Panc1 (cell line): ENCODE measurements at regions not wholly inside any gene's neighbourhood (a gene's known extent, or its start where the extent isn't known, plus 50 kb on each side); places are given as distances from the start of the nearest gene placed in this dataset.

ENCODE experiments used
- CTCF ChIP-seq: fragments of 450-650 bp; IDR thresholded peaks from 2 replicates; pipeline ENCODE4 v1.5.1; 2017; ENCODE audit warnings: mild to moderate bottlenecking
- POLR2AphosphoS5 ChIP-seq: IDR thresholded peaks from 2 replicates; pipeline ENCODE4 v1.6.1; 2012; ENCODE audit warnings: mild to moderate bottlenecking, low read depth, low read length, moderate library complexity

- TF ChIP-seq CTCF = no peak
- no peak for TF ChIP-seq POLR2AphosphoS5
Measured at GRCh38 chr15:98380721-98381120, 267.6 kb upstream of the IGF1R start.
